ENCODE measurements at regions not wholly inside any gene's neighbourhood (a gene's known extent, or its start where the extent isn't known, plus 50 kb on each side); places are given as distances from the start of the nearest gene placed in this dataset.

GRCh38 chr18:56191334-56191733, 447.1 kb downstream of the TXNL1 start:
- Histone ChIP-seq H3K79me2 (ENCODE audit: insufficient read depth, low read length) (no peaks in the 10 kb centered on the region), H3T11ph (ENCODE audit: low read length) (no peak overlapping the region), H3K18ac (ENCODE audit: insufficient read length, low read depth, low read length) (no peak overlapping the region), H3K27ac (ENCODE audit: insufficient read length, low read depth, low read length) (no peak overlapping the region), H2BK120ac (ENCODE audit: low read depth, low read length, poor library complexity, severe bottlenecking) (no peak overlapping the region), H3K14ac (ENCODE audit: insufficient read depth, low read length) (no peak overlapping the region), H2BK12ac (ENCODE audit: insufficient read length, low read depth, low read length) (no peak overlapping the region), H4K8ac (replicated peaks; ENCODE audit: insufficient read length, low read depth, low read length) (no peak overlapping the region), H3K4me1 (ENCODE audit: insufficient read depth, low read length) (no peaks in the 10 kb centered on the region), H3K9ac (ENCODE audit: extremely low read depth, insufficient read length, low read length) (no peak overlapping the region), H3K4me2 (ENCODE audit: insufficient read depth, insufficient read length, low read length) (no peak overlapping the region), H3K27me3 (ENCODE audit: insufficient read depth, low read length) (no peaks in the 10 kb centered on the region), H2BK20ac (ENCODE audit: low read depth, low read length, poor library complexity, severe bottlenecking) (no peak overlapping the region), H3K23ac (ENCODE audit: insufficient read length, low read depth, low read length) (no peak overlapping the region), H3K23me2 (ENCODE audit: insufficient read length, low read depth, low read length, poor library complexity, severe bottlenecking) (no peaks in the 10 kb centered on the region), H3K56ac (ENCODE audit: insufficient read length, low read depth, low read length) (no peak overlapping the region), H2BK15ac (ENCODE audit: low read depth, low read length) (no peak overlapping the region), H2BK5ac (ENCODE audit: insufficient read length, low read length) (no peak overlapping the region), H4K20me1 (ENCODE audit: control insufficient read depth, insufficient read depth, insufficient read length) (no peaks in the 10 kb centered on the region), H3K9me3 (ENCODE audit: control insufficient read depth, low read depth, low read length) (no peaks in the 10 kb centered on the region), H2AFZ (ENCODE audit: low read length) (no peak overlapping the region), H3K79me1 (ENCODE audit: insufficient read depth, low read depth, low read length, poor library complexity, severe bottlenecking) (no peaks in the 10 kb centered on the region), H3K4ac (ENCODE audit: low read depth, low read length) (no peak overlapping the region), H2AK5ac (ENCODE audit: insufficient read length, low read length) (no peak overlapping the region), H4K91ac (ENCODE audit: insufficient read length, low read depth, low read length) (no peak overlapping the region), H4K5ac (ENCODE audit: insufficient read length, low read depth, low read length) (no peak overlapping the region)
- WGBS (ENCODE audit: extremely low coverage, insufficient read length, low lambda C conversion rate), result no CpG with 5 or more reads among the region's 5 CpGs
- no peak for TF ChIP-seq CTCF (conservative IDR thresholded peaks at IDR 0.05)
- Mint-ChIP-seq H3K9me3 (no peaks in the 10 kb centered on the region), H3K36me3 (ENCODE audit: insufficient read depth in 1 of 3, low read depth in 3 of 3) (no peaks in the 10 kb centered on the region), H3K27me3 (ENCODE audit: low read depth) (no peaks in the 10 kb centered on the region), H3K4me1 (peaks cover 0 to 4% of the 10 kb centered on the region in 2 experiments; a peak in 2 of 4 replicates), H3K27ac (no peak overlapping the region), H3K4me3 (no peak overlapping the region)
- no peak for DNase-seq
